ENCODE measurements at regions not wholly inside any gene's neighbourhood (a gene's known extent, or its start where the extent isn't known, plus 50 kb on each side); places are given as distances from the start of the nearest gene placed in this dataset.

- Histone ChIP-seq H3K9me3 (no peaks in the 10 kb centered on the region), H3K27ac (no peak overlapping the region), H3K4me1 (no peaks in the 10 kb centered on the region), H3K36me3 (no peaks in the 10 kb centered on the region), H3K27me3 (peaks cover 0 to 3% (median 0%) of the 10 kb centered on the region in 3 donors), H3K4me3 (no peak overlapping the region)
- TF ChIP-seq CTCF (IDR thresholded peaks at IDR 0.05 in 4 of 5, conservative IDR thresholded peaks at IDR 0.05 in 1 of 5) (no peak), POLR2A (IDR thresholded peaks at IDR 0.05) (no peak)
- DNase-seq, result no peak
- in situ Hi-C loops (cut with MboI; ENCODE audit: low sequenced_read_pairs in 4 of 4) (no loop called here), intact Hi-C loops (cut with DNase I; ENCODE audit: low total_unique reads) (no loop called here)
- no peak for ATAC-seq
Observed at GRCh38 chrX:40511258-40511657, 69.5 kb upstream of the ATP6AP2 start.

- Histone ChIP-seq H3K9me3 (no peaks in the 10 kb centered on the region), H3K36me3 (no peaks in the 10 kb centered on the region), H3K4me3 (no peak overlapping the region), H3K27ac (no peak overlapping the region), H3K27me3 (peaks cover 0 to 3% (median 0%) of the 10 kb centered on the region in 3 donors), H3K4me1 (no peaks in the 10 kb centered on the region)
- intact Hi-C loops (cut with DNase I; ENCODE audit: low total_unique reads), result no loop called here
- DNase-seq (no peak), ATAC-seq (no peak)
- in situ Hi-C loops (cut with MboI; ENCODE audit: low sequenced_read_pairs in 4 of 4), result no loop called here
- TF ChIP-seq POLR2A (IDR thresholded peaks at IDR 0.05) (no peak), CTCF (IDR thresholded peaks at IDR 0.05 in 4 of 5, conservative IDR thresholded peaks at IDR 0.05 in 1 of 5) (no peak)
Observed at GRCh38 chrX:40508560-40508959, 72.2 kb upstream of the ATP6AP2 start.

GRCh38 chrX:40506201-40506985 is 74.4 kb upstream of the ATP6AP2 start:
- no peak overlapping the region for H3K4me3 ChIP-seq
- ATAC-seq, result no peak
- intact Hi-C loops (cut with DNase I; ENCODE audit: low total_unique reads), result no loop called here

GRCh38 chrX:40504801-40505605 is 75.8 kb upstream of the ATP6AP2 start:
- Histone ChIP-seq H3K27ac (no peak overlapping the region), H3K4me3 (no peak overlapping the region), H3K9me3 (no peaks in the 10 kb centered on the region), H3K27me3 (no peaks in the 10 kb centered on the region), H3K4me1 (no peaks in the 10 kb centered on the region), H3K36me3 (no peaks in the 10 kb centered on the region)
- intact Hi-C loops (cut with DNase I; ENCODE audit: low total_unique reads) (no loop called here), in situ Hi-C loops (cut with MboI; ENCODE audit: low sequenced_read_pairs in 4 of 4) (no loop called here)
- no peak for DNase-seq
- TF ChIP-seq CTCF (IDR thresholded peaks at IDR 0.05 in 4 of 5, conservative IDR thresholded peaks at IDR 0.05 in 1 of 5) (no peak), POLR2A (IDR thresholded peaks at IDR 0.05) (no peak)
- ATAC-seq, result no peak

More at GRCh38 chrX:40506201-40506985, 74.4 kb upstream of the ATP6AP2 start:
- in situ Hi-C loops (cut with MboI; ENCODE audit: low sequenced_read_pairs in 4 of 4), result no loop called here
- Histone ChIP-seq H3K36me3 (no peaks in the 10 kb centered on the region), H3K27ac (no peak overlapping the region), H3K4me1 (no peaks in the 10 kb centered on the region), H3K27me3 (no peaks in the 10 kb centered on the region), H3K9me3 (no peaks in the 10 kb centered on the region)
- TF ChIP-seq CTCF (IDR thresholded peaks at IDR 0.05 in 4 of 5, conservative IDR thresholded peaks at IDR 0.05 in 1 of 5), result no peak
- no peak for TF ChIP-seq POLR2A (IDR thresholded peaks at IDR 0.05)
- no peak for DNase-seq
